GM19238 (cell line): ENCODE measurements at regions not wholly inside any gene's neighbourhood (a gene's known extent, or its start where the extent isn't known, plus 50 kb on each side); places are given as distances from the start of the nearest gene placed in this dataset.
"Not testable (repeated sequence)": the region's sequence is repeated elsewhere in the genome, so short reads cannot be mapped to it uniquely, and the experiment has no call there.

Source experiments
- DNase-seq: peaks from one replicate; pipeline ENCODE4 v3.0.0; 2011; ENCODE audit warnings: low spot score; ENCODE audit not compliant: insufficient read length

GRCh38 chr16:6749698-6750097 lies 582.9 kb upstream of the RBFOX1 start:
- no peak for DNase-seq

- not testable (repeated sequence) for DNase-seq
These were observed 596.3 kb upstream of the RBFOX1 start for GRCh38 chr16:6736302-6736701.

GRCh38 chr16:6735631-6736030 lies 597.0 kb upstream of the RBFOX1 start:
- DNase-seq: no peak

- DNase-seq: no peak
These were observed 600.5 kb upstream of the RBFOX1 start for GRCh38 chr16:6732166-6732565.

- no peak for DNase-seq
These were observed 604.3 kb upstream of the RBFOX1 start for GRCh38 chr16:6728381-6728780.

GRCh38 chr16:6726621-6727020 lies 606.0 kb upstream of the RBFOX1 start:
- no peak for DNase-seq

- DNase-seq: no peak
These were observed 606.9 kb upstream of the RBFOX1 start for GRCh38 chr16:6725634-6726331.

GRCh38 chr16:6725206-6725605 lies 607.4 kb upstream of the RBFOX1 start:
- DNase-seq: not testable (repeated sequence)

- no peak for DNase-seq
These were observed 609.9 kb upstream of the RBFOX1 start for GRCh38 chr16:6722786-6723185.

GRCh38 chr16:6714510-6714909 lies 618.1 kb upstream of the RBFOX1 start:
- no peak for DNase-seq

- DNase-seq: no peak
These were observed 622.9 kb upstream of the RBFOX1 start for GRCh38 chr16:6709736-6710135.

GRCh38 chr16:6708576-6709215 lies 623.9 kb upstream of the RBFOX1 start:
- DNase-seq: no peak

GRCh38 chr16:6704306-6704930 lies 628.2 kb upstream of the RBFOX1 start:
- DNase-seq: no peak

GRCh38 chr16:6701096-6701495 lies 631.5 kb upstream of the RBFOX1 start:
- DNase-seq: no peak

GRCh38 chr16:6698548-6698947 lies 634.1 kb upstream of the RBFOX1 start:
- no peak for DNase-seq

GRCh38 chr16:6695666-6696065 lies 637.0 kb upstream of the RBFOX1 start:
- no peak for DNase-seq

- no peak for DNase-seq
These were observed 638.0 kb upstream of the RBFOX1 start for GRCh38 chr16:6694636-6695035.

GRCh38 chr16:6693418-6693817 lies 639.2 kb upstream of the RBFOX1 start:
- DNase-seq: not testable (repeated sequence)

GRCh38 chr16:6692874-6693273 lies 639.8 kb upstream of the RBFOX1 start:
- DNase-seq: no peak

GRCh38 chr16:6690741-6691140 lies 641.9 kb upstream of the RBFOX1 start:
- no peak for DNase-seq

GRCh38 chr16:6689643-6690042 lies 643.0 kb upstream of the RBFOX1 start:
- DNase-seq: no peak

- DNase-seq: no peak
These were observed 645.1 kb upstream of the RBFOX1 start for GRCh38 chr16:6687593-6687992.
